K562 (cell line): ENCODE measurements at regions not wholly inside any gene's neighbourhood (a gene's known extent, or its start where the extent isn't known, plus 50 kb on each side); places are given as distances from the start of the nearest gene placed in this dataset.

Experiments
- CREBBP ChIP-seq: IDR thresholded peaks from one replicate; pipeline ENCODE4 v1.6.1; 2012; ENCODE audit warnings: low read depth, mild to moderate bottlenecking, control low read depth, inconsistent platforms, low read length
- DMBX1 ChIP-seq: fragments of 250-450 bp; sonication (Bioruptor Pico); IDR thresholded peaks from 2 replicates; pipeline ENCODE4 v1.8.0; 2022; ENCODE audit warnings: inconsistent platforms, mild to moderate bottlenecking, moderate library complexity, borderline replicate concordance
- FOSL1 ChIP-seq: fragments of 200-800 bp; sonication (Bioruptor generic); conservative IDR thresholded peaks from 2 replicates; pipeline ENCODE4 v1.6.1; 2016; ENCODE audit warnings: missing genetic modification characterization, missing compliant biosample characterization
- HMGN3 ChIP-seq: IDR thresholded peaks from 2 replicates; pipeline ENCODE4 v1.6.1; 2011; ENCODE audit warnings: borderline replicate concordance, low read depth, mild to moderate bottlenecking, mixed read lengths, low read length; ENCODE audit not compliant: insufficient read length; ENCODE audit errors: extremely low read depth
- JUNB ChIP-seq: fragments of 450-650 bp; formaldehyde crosslinking; conservative IDR thresholded peaks from 2 replicates; pipeline ENCODE4 v1.4.0; 2020; ENCODE audit warnings: mild to moderate bottlenecking
- KDM4B ChIP-seq, 2 experiments: fragments of 450-650 bp in 1 of 2; sonication (generic) in 1 of 2; IDR thresholded peaks; 2 replicates each; pipeline ENCODE4 v1.6.1; 2016 to 2017; ENCODE audit warnings: borderline replicate concordance in 2 of 2, antibody characterized with exemption in 1 of 2, low read depth in 1 of 2, mild to moderate bottlenecking in 1 of 2
- MED1 ChIP-seq: sonication (generic); formaldehyde crosslinking; IDR thresholded peaks from 2 replicates; pipeline ENCODE4 v1.8.1; 2023; ENCODE audit warnings: missing genetic modification reagents, borderline replicate concordance
- NR2C2 ChIP-seq, 2 experiments: fragments of 200-800 bp in 1 of 2; sonication (Bioruptor generic) in 1 of 2; sonication (generic) in 1 of 2; formaldehyde crosslinking in 1 of 2; IDR thresholded peaks; 2 replicates each; pipeline versions ENCODE4 v1.6.1 to v1.8.0; 2016 to 2022; ENCODE audit warnings: mild to moderate bottlenecking in 1 of 2, missing compliant biosample characterization in 1 of 2, missing genetic modification characterization in 1 of 2, missing genetic modification reagents in 1 of 2
- RUNX1 ChIP-seq: sonication (generic); IDR thresholded peaks from 2 replicates; pipeline ENCODE4 v1.6.1; 2016; ENCODE audit warnings: antibody characterized with exemption, low read depth
- SMC3 ChIP-seq: conservative IDR thresholded peaks from 2 replicates; pipeline ENCODE4 v1.6.1; 2011; ENCODE audit warnings: low read depth, low read length, improper control_type of control experiment; ENCODE audit not compliant: insufficient read depth
- TCF7 ChIP-seq: sonication (generic); IDR thresholded peaks from 2 replicates; pipeline ENCODE4 v1.6.1; 2016; ENCODE audit warnings: antibody characterized with exemption, borderline replicate concordance
- U2AF1 ChIP-seq: fragments of 200-400 bp; formaldehyde crosslinking; optimal IDR thresholded peaks from 2 replicates; pipeline ENCODE3; 2017; ENCODE audit warnings: mild to moderate bottlenecking, low read depth, low read length, moderate library complexity
- ZC3H8 ChIP-seq: fragments of 450-650 bp; IDR thresholded peaks from 2 replicates; pipeline ENCODE4 v1.6.1; 2017
- ZFP30 ChIP-seq: fragments of 250-450 bp; sonication (Bioruptor Pico); IDR thresholded peaks from 2 replicates; pipeline ENCODE4 v1.8.0; 2022; ENCODE audit warnings: moderate library complexity, mild to moderate bottlenecking, inconsistent platforms, borderline replicate concordance
- ZNF3 ChIP-seq: fragments of 250-450 bp; sonication (Bioruptor Pico); IDR thresholded peaks from 2 replicates; pipeline ENCODE4 v1.5.0; 2021; ENCODE audit warnings: mild to moderate bottlenecking, moderate library complexity
- ZNF444 ChIP-seq: fragments of 250-450 bp; sonication (Bioruptor Pico); IDR thresholded peaks from 2 replicates; pipeline ENCODE4 v1.4.0; 2020; ENCODE audit warnings: mild to moderate bottlenecking, moderate library complexity
- ZNF583 ChIP-seq: fragments of 250-450 bp; sonication (Bioruptor Pico); IDR thresholded peaks from 2 replicates; pipeline ENCODE4 v1.4.0; 2020
- TF ChIP-seq, protein P1 (sequence below): sonication (generic); formaldehyde crosslinking; IDR thresholded peaks from 2 replicates; pipeline ENCODE4 v1.8.0; 2023; ENCODE audit warnings: mild to moderate bottlenecking, missing genetic modification reagents
- TF ChIP-seq, protein P2 (sequence below): sonication (generic); formaldehyde crosslinking; IDR thresholded peaks from 2 replicates; pipeline ENCODE4 v1.8.1; 2023; ENCODE audit warnings: mild to moderate bottlenecking, missing genetic modification reagents
- TF ChIP-seq, protein P3 (sequence below): fragments of 450-650 bp; IDR thresholded peaks from 2 replicates; pipeline ENCODE4 v1.6.1; 2018; ENCODE audit warnings: mild to moderate bottlenecking, low read depth; ENCODE audit not compliant: partially characterized antibody
- TF ChIP-seq, protein P4 (sequence below): fragments of 450-650 bp; IDR thresholded peaks from 2 replicates; pipeline ENCODE4 v1.6.1; 2016; ENCODE audit warnings: mild to moderate bottlenecking
- TF ChIP-seq, protein P5 (sequence below): fragments of 450-650 bp; formaldehyde crosslinking; conservative IDR thresholded peaks from 2 replicates; pipeline ENCODE4 v1.4.0; 2022; ENCODE audit warnings: mild to moderate bottlenecking, missing genetic modification characterization

DNA sequence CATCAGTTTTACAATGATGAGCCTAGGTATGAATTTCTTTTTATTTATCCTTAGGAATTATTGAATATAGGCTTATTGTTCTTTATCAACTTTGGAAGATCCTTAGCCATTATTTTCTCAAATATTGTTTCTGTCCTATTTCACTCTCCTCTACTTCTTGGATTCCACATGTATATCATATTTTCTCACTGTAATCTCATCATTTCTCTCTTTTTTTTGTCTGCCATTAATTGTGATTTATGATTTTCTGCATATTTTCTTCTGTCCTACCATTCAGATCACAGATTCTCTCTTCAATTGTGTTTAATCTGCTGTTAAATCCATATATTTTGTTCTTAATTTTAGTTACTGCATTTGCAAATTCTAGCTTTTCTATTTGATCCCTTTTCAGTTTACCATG lies 139.8 kb downstream of the ARRDC3 start (continued):
- TF ChIP-seq, protein P1, sequence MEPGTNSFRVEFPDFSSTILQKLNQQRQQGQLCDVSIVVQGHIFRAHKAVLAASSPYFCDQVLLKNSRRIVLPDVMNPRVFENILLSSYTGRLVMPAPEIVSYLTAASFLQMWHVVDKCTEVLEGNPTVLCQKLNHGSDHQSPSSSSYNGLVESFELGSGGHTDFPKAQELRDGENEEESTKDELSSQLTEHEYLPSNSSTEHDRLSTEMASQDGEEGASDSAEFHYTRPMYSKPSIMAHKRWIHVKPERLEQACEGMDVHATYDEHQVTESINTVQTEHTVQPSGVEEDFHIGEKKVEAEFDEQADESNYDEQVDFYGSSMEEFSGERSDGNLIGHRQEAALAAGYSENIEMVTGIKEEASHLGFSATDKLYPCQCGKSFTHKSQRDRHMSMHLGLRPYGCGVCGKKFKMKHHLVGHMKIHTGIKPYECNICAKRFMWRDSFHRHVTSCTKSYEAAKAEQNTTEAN (CRISPR knock-in tag): no peak
- TF ChIP-seq, protein P2, sequence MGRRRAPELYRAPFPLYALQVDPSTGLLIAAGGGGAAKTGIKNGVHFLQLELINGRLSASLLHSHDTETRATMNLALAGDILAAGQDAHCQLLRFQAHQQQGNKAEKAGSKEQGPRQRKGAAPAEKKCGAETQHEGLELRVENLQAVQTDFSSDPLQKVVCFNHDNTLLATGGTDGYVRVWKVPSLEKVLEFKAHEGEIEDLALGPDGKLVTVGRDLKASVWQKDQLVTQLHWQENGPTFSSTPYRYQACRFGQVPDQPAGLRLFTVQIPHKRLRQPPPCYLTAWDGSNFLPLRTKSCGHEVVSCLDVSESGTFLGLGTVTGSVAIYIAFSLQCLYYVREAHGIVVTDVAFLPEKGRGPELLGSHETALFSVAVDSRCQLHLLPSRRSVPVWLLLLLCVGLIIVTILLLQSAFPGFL (CRISPR knock-in tag): no peak
- TF ChIP-seq ZNF583 (no peak), FOSL1 (tag) (no peak), RUNX1 (no peak), DMBX1 (CRISPR knock-in tag) (no peak), NR2C2 (CRISPR knock-in tag; IDR thresholded peaks at IDR 0.05) (no peak), NR2C2 (tag; IDR thresholded peaks at IDR 0.05) (no peak), HMGN3 (no peak), CREBBP (no peak), ZC3H8 (no peak), ZNF3 (CRISPR knock-in tag) (no peak), SMC3 (no peak), MED1 (no peak), U2AF1 (no peak), ZNF444 (CRISPR knock-in tag) (no peak), TCF7 (no peak), ZFP30 (CRISPR knock-in tag) (peak; percentile 89; the same call in 1 of the 2 replicates), KDM4B (IDR thresholded peaks at IDR 0.05; ENCODE audit: borderline replicate concordance in 2 of 2, low read depth in 1 of 2) (no peak), JUNB (CRISPR knock-in tag) (no peak)
- TF ChIP-seq, protein P3, sequence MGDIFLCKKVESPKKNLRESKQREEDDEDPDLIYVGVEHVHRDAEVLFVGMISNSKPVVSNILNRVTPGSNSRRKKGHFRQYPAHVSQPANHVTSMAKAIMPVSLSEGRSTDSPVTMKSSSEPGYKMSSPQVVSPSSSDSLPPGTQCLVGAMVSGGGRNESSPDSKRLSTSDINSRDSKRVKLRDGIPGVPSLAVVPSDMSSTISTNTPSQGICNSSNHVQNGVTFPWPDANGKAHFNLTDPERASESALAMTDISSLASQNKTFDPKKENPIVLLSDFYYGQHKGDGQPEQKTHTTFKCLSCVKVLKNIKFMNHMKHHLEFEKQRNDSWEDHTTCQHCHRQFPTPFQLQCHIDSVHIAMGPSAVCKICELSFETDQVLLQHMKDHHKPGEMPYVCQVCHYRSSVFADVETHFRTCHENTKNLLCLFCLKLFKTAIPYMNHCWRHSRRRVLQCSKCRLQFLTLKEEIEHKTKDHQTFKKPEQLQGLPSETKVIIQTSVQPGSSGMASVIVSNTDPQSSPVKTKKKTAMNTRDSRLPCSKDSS: peak; percentile 85
- TF ChIP-seq, protein P4, sequence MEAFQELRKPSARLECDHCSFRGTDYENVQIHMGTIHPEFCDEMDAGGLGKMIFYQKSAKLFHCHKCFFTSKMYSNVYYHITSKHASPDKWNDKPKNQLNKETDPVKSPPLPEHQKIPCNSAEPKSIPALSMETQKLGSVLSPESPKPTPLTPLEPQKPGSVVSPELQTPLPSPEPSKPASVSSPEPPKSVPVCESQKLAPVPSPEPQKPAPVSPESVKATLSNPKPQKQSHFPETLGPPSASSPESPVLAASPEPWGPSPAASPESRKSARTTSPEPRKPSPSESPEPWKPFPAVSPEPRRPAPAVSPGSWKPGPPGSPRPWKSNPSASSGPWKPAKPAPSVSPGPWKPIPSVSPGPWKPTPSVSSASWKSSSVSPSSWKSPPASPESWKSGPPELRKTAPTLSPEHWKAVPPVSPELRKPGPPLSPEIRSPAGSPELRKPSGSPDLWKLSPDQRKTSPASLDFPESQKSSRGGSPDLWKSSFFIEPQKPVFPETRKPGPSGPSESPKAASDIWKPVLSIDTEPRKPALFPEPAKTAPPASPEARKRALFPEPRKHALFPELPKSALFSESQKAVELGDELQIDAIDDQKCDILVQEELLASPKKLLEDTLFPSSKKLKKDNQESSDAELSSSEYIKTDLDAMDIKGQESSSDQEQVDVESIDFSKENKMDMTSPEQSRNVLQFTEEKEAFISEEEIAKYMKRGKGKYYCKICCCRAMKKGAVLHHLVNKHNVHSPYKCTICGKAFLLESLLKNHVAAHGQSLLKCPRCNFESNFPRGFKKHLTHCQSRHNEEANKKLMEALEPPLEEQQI: 0 out of 2 replicates have a peak, but pooled peaks have one; percentile 30
- TF ChIP-seq, protein P5, sequence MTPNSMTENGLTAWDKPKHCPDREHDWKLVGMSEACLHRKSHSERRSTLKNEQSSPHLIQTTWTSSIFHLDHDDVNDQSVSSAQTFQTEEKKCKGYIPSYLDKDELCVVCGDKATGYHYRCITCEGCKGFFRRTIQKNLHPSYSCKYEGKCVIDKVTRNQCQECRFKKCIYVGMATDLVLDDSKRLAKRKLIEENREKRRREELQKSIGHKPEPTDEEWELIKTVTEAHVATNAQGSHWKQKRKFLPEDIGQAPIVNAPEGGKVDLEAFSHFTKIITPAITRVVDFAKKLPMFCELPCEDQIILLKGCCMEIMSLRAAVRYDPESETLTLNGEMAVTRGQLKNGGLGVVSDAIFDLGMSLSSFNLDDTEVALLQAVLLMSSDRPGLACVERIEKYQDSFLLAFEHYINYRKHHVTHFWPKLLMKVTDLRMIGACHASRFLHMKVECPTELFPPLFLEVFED (CRISPR knock-in tag): no peak
